NCI-H510A (cell line): ENCODE measurements at regions not wholly inside any gene's neighbourhood (a gene's known extent, or its start where the extent isn't known, plus 50 kb on each side); places are given as distances from the start of the nearest gene placed in this dataset.

Source experiments
- DNase-seq: peaks from one replicate; lab custom pipeline; 2025; lab: John Stamatoyannopoulos, UW

- DNase-seq, result no peak
Observed at GRCh38 chr13:44242766-44243165, 130.9 kb upstream of the SERP2 start.

- DNase-seq, result no peak
Observed at GRCh38 chr13:44243198-44243857, 130.3 kb upstream of the SERP2 start.

- no peak for DNase-seq
Observed at GRCh38 chr13:44244288-44244687, 129.3 kb upstream of the SERP2 start.

- no peak for DNase-seq
Observed at GRCh38 chr13:44249431-44249836, 124.2 kb upstream of the SERP2 start.

- no peak for DNase-seq
Observed at GRCh38 chr13:44252938-44253337, 120.7 kb upstream of the SERP2 start.

- no peak for DNase-seq
Observed at GRCh38 chr13:44255771-44256364, 117.8 kb upstream of the SERP2 start.

GRCh38 chr13:44257796-44258195 lies 115.8 kb upstream of the SERP2 start:
- DNase-seq, result no peak

- DNase-seq, result no peak
Observed at GRCh38 chr13:44259045-44260027, 114.3 kb upstream of the SERP2 start.

- no peak for DNase-seq
Observed at GRCh38 chr13:44260336-44260735, 113.3 kb upstream of the SERP2 start.

- no peak for DNase-seq
Observed at GRCh38 chr13:44263751-44264620, 109.6 kb upstream of the SERP2 start.

GRCh38 chr13:44266305-44266704 lies 107.3 kb upstream of the SERP2 start:
- no peak for DNase-seq

- no peak for DNase-seq
Observed at GRCh38 chr13:44266772-44267171, 106.9 kb upstream of the SERP2 start.

GRCh38 chr13:44267203-44267602 lies 106.4 kb upstream of the SERP2 start:
- no peak for DNase-seq

GRCh38 chr13:44267980-44268379 lies 105.6 kb upstream of the SERP2 start:
- no peak for DNase-seq

- no peak for DNase-seq
Observed at GRCh38 chr13:44268980-44269379, 104.6 kb upstream of the SERP2 start.

GRCh38 chr13:44270150-44270549 lies 103.5 kb upstream of the SERP2 start:
- DNase-seq, result no peak

GRCh38 chr13:44271031-44271455 lies 102.6 kb upstream of the SERP2 start:
- DNase-seq, result no peak

- DNase-seq, result no peak
Observed at GRCh38 chr13:44271473-44271872, 102.2 kb upstream of the SERP2 start.

GRCh38 chr13:44271915-44272341 lies 101.7 kb upstream of the SERP2 start:
- no peak for DNase-seq

GRCh38 chr13:44272692-44273091 lies 100.9 kb upstream of the SERP2 start:
- no peak for DNase-seq

- no peak for DNase-seq
Observed at GRCh38 chr13:44273216-44273615, 100.4 kb upstream of the SERP2 start.
